NCI-H1694 (cell line): ENCODE measurements at regions not wholly inside any gene's neighbourhood (a gene's known extent, or its start where the extent isn't known, plus 50 kb on each side); places are given as distances from the start of the nearest gene placed in this dataset.
"Not testable (repeated sequence)": the region's sequence is repeated elsewhere in the genome, so short reads cannot be mapped to it uniquely, and the experiment has no call there.

Source experiments
- DNase-seq: peaks from one replicate; lab custom pipeline; 2025; lab: John Stamatoyannopoulos, UW

DNA sequence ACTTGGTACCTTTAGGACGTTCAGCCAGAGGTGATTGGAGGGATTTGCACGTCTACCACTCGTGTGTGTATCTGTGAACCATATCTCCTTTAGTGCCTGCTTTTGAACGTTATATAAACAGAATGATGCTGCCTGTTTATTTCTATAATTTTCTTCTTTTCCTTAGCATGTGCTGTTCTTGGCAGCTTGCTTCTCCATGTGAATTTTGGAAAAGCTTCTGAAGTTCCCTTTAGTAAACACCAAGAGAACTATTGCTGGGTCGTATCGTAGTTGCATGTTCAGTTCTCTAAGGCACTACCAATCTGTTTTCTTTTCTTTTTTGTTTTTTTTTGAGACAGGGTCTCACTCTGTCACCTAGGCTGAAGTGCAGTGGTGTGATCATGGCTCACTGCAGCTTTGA is 73.8 kb upstream of the FANCC start:
- not testable (repeated sequence) for DNase-seq

DNA sequence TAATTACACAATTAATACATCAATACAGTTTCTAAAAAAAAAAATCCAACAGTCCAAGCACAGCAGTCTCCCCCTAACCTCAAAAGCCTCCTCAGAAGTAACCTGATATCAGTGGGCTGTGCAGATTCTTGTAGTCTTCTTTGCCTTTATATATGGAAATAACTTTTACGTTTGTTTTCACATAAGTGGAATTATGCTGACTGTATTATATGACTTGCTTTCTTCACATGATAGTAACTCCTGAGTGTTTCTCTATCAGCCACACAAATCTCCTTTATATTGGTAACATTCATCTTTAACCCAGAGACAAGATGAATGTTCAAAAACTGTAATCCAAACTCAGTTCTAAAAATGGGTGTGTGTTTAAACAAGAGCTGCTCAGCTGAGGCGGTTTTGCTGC is 71.9 kb upstream of the FANCC start:
- DNase-seq = no peak

DNA sequence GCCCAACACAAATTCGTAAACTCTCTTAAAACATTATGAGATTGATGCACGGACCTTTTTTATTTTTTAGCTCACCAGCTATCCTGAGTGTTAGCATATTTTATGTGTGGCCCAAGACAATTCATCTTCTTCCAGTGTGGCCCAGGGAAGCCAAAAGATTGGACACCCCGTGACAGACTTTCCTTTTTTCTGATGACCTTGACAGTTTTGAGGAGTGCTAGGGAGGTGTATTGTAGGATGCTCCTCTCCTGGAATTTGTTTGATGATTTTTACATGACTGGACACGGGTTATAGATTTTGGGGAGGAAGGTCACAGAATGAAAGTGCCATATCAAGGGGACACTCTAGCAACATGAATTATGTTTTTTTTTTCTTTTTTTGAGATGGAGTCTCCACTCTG is 69.3 kb upstream of the FANCC start:
- no peak for DNase-seq

DNA sequence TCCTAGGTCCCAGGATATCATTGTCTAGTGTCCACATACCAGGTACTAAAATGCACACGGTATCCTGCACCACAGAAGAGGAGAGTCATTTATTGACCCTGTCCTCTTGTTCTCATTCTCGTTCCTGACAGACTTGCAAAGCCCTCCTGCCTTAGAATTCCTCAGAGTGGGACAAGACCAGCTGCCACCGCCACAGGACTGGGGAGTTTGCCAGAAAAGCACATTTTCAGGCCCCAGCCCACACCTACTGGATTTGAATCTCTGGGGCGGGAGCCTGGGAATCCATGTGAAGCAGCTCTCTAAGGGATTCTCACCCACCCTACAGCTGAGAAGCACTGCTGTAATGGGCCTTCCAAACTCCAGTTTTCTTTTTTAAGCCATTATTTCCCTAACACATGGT is 68.0 kb upstream of the FANCC start:
- DNase-seq = peak; percentile 55

DNA sequence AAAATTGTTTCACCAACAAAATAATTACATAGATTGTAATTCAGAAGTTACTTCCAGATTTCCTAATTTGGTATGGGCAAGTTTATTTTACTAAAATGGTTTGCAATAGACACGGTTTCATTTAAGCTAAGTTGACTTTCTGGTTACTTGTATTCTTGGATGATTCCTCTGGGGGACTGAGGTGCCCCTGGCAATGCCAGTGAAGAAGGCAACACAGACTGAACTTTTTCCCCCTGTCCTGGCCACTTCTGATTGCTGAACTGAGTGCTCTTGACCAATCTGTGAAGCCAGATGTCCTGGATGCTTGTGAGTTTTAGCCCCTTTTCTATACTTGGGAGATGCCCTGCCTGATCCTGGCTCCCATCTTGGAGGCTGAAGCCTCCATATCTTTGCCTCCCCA is 66.3 kb upstream of the FANCC start:
- no peak for DNase-seq

DNA sequence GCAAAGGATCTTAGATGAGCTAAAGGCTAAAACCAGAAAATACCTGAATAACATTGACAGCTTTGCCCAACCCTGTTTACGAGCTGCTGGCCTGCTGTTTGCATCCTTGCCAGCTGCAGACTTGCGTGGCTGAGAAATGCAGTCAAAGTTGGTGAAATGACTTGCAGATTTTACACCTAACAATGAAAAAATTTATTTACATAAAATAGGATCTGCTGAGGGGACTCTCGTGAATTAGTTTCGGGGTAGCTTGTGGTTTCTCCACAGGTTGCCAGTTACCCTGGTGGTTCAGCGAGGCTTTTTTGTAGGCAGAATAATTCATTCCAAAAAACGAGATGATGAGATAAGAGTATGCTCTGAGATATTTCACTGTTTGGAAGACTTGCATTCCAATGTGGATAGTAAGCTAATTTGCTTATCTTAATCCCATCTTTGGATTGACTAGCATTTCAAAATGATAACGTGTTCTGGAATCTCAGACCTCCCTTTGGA is 65.7 kb upstream of the FANCC start:
- DNase-seq = no peak

DNA sequence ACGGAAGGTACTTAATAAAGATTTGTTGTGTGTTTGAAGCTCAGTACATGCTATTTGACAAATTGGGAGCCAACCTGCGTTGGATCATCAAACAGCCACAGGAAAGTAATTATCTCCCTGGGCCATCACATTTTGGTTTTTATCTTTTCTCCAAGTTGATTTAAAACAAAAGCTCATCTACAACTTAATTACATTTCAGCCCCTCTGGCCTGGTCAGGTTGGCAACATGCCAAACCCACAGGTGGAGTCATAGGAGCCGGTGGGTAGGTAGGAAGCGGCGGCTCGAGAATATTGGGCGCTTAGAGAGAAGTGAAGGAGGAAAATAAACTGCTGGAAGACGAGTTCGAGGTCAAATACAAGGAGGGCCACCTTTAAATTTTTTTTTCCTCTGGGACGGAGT is 64.9 kb upstream of the FANCC start:
- DNase-seq = no peak

DNA sequence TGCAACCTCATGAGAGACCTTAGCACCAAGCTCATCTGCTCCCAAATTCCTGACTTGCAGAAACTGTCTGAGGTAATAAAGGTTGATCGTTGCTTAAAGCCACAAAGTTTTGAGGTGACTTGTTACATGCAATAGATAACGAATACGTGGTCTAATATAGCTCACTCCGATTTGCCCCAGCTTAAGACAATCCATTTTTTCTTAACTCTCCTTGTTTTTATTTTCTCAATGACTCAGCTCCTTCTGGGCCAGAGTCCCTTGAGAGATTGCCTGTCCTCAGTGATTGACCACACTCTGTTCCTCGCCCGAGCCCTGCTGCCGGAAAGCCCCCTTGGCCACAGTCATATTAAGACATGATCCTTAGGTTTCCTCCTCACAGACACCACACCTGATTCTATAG is 63.7 kb upstream of the FANCC start:
- DNase-seq = no peak

DNA sequence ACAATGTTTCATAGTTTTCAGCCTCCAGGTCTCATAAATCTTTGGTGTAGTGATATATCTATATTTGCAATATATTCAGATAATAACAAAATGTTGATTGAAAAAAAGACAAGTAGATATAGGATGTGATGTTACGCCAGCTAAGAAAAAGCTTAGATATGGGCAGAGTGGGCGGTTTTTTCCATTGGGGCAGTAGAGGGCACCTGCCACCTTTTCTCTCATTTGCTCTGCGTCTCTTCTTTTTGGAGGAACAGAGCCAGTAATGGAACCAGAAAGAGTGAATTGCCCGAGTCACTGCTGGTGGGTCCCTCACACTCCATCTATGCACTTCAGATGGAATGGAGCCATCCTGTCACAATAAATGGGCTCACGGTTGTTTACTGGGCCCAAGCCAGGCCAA is 62.1 kb upstream of the FANCC start:
- DNase-seq = no peak

DNA sequence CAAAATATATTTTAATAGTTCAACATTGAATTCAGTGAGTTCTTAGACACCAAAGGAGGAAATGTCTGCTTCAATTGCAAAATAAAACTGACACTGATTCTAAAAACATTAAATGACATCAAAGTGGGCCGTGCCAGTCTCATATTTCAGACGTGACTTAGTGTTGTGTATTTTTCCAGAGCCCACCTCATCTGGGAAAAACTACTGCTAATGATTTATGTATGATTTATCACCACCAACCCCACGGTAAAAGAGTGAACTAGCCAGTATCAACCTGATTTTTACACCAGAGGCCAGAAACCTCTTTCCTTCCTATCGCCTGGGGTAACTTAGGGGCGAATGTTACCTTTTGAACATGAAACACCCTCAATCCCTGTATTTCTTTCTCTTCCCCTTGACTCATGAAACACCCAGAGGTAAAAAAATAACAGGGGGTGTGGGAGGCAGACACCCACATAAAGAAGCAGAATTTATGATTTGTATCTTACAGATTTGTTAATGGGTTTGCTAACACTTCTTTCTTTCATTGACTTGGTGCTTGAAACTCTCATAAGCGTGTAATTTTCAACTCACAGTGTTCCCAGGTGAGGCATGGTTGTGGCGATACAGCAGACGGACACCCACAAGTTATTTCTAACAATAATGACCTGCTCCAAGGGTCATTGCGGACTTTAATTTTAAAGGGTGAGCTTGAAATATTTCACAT is 56.4 kb upstream of the FANCC start:
- DNase-seq = no peak

DNA sequence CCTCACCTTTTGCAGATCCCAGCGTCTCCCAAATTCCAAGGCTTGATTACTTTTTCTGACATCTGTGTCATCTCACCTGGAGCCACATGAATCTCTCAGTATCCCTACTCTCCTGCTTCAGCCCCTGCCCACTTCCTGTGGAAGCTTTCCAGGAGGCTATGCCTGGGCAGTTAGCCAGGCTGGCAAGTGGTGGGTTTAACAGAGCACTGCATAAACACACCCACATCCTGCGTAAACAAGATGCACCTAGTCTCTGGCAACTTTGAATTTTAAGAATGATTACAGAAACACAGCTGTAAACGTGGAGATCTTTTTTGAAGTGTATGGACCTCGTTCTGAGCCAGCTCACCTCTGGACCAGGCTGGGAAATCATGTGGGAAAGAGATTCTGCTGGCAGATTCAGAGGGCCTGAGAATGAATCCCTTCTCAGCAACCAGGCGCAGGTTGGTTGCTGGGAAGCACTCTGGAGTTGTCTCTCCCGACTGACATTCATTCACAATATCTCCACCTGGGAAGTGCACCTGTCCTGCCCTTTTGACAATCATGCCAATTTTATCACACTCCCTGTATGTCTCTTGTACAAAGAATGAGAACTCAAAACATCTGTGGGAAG is 55.7 kb upstream of the FANCC start:
- DNase-seq = no peak

DNA sequence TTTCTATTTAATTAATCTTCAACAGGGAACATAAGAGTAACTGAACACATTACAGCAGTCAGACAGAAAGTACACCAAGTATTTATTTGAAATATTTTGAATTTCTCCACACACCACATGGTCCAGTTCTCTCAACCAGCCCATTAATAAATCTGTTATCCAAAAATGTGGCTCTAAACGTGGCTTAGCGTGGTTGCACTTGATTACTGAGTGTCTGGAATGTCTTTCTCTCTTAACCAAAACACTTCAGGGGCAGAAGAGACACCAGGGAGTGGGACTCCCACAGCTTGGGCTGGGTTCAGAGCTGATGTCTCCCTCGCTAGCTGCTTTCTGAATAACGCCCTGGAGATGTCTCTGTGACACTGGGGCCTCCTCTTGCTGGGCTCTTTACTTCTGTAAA is 52.6 kb upstream of the FANCC start:
- no peak for DNase-seq

DNA sequence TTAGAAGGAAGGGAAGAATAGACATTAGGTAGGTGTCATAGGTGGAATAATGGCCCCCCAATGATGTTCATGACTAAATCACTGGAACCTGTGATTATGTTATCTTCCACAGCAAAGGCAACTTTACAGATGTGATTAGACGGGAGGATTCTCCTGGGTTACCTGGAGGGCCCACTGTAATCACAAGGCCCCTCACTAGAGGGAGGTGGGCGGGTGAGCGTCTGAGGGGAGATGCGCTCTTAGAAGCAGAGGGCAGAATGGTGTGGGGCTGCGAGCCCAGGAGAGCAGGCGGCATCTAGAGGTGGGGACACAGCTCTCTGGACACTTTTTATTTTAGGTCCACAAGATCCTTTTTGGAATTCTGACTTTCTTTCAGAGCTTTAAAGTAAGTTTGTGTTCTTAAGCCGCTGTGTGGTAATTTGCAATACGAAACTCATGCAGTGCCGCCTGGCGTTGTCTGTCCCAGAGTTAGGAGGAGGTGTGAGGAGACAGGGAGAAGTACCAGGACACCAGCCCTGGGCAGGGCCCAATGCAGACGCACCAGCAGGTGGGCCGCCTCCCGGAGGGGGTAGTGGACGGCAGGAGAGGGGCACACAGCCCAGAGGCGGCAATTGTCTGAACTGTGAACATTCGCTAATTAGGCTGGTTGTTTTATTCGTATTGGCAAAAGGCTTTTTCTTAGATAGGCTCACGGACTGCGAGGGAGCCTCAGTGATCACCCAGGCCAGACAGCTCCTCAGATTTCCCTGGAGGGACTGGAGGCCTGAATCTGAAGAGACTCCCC is 51.1 kb upstream of the FANCC start:
- no peak for DNase-seq
